Renal cortex interstitium (tissue), 11 donors: ENCODE measurements at regions not wholly inside any gene's neighbourhood (a gene's known extent, or its start where the extent isn't known, plus 50 kb on each side); places are given as distances from the start of the nearest gene placed in this dataset.

Source experiments
- DNase-seq, 11 donors: peaks; one replicate each; pipeline ENCODE4 v3.0.0-alpha.2; 2013; ENCODE audit warnings: low read depth in 9 of 11, low spot score in 4 of 11; ENCODE audit errors: extremely low read depth in 1 of 11

- DNase-seq: no peak
Observed at GRCh38 chr19:30752201-30752600, 380.0 kb downstream of the ZNF536 start.

DNA sequence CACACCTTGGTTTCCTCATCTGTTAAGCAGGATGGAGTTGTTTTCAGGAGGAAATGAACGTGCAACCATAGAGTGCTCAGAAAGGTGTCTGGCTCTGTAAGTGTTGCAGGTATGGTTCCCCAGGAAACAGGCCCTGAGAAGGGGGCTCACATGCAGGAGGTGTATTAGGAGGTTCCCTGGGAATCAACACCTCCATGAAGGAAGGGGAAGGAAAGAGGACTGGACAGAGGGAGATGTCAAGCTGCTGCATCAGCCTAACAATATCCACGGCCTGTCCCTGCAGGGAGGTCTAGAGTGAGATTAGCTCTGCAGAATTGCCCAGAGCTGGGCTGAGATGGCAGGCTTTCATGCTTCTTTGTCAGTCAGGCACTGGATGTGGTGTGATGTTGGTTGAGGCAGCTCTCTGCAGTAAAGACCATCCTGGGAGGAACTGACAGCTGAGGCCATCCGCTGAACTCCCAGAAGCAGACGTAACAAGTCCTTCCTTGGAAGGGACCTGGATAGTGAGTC is 373.3 kb downstream of the ZNF536 start:
- DNase-seq: no peak

GRCh38 chr19:30744741-30745475 is 372.7 kb downstream of the ZNF536 start:
- DNase-seq: no peak

GRCh38 chr19:30743702-30744101 is 371.5 kb downstream of the ZNF536 start:
- no peak for DNase-seq

DNA sequence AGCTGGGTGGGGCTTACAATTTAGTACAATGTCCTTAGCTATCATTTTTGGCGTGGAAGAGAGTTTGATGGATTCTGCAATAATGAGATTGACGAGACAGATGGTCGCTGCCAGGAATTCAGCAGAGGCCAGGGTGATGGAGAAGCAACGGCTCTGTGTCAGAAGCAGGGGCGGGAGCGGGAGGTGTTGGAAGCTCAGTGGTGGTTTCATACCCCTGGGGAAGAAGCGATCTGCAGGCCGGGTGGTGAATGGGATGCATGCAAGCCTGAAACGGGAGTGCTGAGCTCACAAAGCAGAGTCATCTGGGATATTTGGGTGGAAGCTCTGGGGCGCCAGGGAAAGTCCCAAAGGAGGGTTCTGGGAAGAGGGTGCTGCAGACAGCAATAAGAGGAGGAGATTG is 370.8 kb downstream of the ZNF536 start:
- no peak for DNase-seq

- DNase-seq: no peak
Observed at GRCh38 chr19:30742406-30742938, 370.3 kb downstream of the ZNF536 start.

DNA sequence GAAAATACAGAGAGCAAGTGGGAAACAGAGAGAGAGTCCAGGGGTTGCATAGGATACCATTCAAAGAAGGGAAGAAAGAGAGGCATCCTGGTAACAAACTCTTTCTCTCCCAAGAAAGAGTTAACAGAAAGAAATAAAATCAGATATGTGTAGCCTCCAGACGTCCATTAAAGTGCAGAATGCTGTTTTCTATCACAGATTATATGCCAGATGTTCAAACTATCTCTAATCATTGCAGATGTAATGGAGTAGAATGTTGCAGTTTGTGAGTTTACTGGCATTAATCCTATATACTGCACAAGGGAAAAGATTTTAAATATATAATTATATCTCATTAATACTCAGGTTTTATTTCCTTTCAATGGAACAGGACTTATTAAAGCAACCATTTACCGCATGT is 369.4 kb downstream of the ZNF536 start:
- no peak for DNase-seq

DNA sequence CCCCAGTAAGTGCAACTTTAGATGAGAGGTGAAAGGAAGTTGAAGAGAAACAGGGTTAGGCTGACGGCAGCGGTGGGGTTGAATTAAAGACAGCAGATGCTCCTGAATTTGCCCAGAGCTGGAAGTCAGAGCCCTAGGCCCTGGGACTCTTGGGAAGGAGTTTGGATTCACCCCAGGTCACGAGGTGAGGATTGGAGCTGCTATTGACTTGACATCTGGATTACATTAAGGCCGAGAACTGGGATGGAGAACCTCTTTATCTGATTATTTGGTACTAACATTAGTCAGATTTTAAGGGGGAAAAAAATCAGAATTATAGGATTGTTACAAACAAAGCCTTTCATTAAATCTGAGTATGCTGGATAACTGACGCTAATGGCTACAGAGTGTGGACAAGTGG is 367.2 kb downstream of the ZNF536 start:
- no peak for DNase-seq

GRCh38 chr19:30738047-30738446 is 365.9 kb downstream of the ZNF536 start:
- no peak for DNase-seq

DNA sequence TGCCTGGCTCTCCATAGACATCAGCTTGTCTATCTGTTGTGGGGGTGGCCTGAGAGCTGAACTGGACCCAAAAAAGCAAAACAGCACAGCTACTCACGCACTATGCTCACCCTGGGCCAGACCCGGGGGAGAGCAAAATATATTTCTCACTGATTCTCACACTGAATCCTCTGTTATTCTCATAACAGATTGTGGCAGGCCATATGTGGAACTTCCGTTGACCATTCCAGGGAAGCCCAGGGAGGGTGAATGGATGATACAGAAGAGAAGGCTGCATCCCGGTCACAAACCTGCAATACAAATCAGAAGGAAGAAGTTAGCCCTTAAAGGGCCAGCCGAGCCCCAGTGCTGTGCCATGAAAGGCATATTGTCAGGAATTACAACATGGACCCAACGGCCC is 362.5 kb downstream of the ZNF536 start:
- no peak for DNase-seq

- no peak for DNase-seq
Observed at GRCh38 chr19:30733826-30734550, 361.8 kb downstream of the ZNF536 start.

DNA sequence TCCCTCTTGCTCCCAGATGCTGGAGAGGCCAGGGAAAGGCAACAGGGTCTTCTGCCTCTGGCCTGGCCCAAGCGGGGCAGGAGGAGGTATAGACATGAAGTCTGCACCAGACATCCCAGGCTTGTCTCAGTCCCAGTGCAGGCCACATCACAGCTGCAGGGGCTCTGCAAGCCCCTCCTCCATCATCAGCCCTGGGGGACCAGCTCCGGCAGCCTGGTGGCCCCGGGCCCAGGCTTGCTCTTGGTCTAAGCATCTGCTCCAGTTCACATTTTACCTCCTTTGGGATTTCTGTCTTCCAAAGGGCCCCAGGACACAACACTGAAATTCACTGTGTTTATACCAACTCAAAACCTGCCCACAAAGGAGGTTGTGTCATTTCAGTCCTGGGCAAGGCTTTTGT is 359.4 kb downstream of the ZNF536 start:
- DNase-seq: no peak

DNA sequence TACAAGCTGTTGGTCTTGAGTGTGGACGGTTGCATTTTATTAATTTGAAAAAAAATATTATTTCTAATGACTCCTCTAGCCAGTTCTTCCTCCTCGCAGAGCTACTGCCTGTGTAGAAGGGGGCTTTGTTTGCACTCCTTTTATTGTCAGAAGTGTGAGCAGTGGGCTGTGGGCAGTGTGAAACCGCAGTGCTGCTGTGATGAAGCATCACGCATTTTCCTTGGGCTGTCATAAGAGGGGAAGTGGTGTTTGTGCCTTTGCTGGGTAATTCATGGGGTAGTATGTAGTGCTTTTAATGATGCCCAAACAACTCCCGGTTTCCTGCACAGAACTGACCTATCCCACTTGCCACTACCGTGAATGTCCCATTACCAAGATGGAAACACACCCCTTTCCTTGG is 357.3 kb downstream of the ZNF536 start:
- DNase-seq: no peak

DNA sequence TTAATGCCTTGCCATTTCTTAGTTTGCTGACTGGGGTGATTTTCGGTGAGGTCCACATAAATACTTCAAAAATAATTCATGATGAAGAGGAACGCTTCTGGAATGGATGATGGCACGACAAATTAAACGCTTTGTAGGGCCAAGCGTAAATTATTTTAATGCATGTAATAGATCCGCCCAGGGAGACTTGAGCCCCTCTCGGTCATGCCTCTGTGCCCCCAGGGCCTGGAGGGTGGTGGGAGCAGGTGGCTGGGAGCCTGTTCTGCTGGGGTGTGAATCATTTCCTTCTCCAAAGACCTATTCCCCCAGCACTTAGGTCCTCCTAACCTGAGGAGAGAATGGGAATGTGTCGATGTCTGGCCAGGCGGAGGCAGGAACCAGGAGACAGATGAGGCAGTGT is 350.6 kb downstream of the ZNF536 start:
- DNase-seq: peak in 1 of 11 donors; percentile 33

DNA sequence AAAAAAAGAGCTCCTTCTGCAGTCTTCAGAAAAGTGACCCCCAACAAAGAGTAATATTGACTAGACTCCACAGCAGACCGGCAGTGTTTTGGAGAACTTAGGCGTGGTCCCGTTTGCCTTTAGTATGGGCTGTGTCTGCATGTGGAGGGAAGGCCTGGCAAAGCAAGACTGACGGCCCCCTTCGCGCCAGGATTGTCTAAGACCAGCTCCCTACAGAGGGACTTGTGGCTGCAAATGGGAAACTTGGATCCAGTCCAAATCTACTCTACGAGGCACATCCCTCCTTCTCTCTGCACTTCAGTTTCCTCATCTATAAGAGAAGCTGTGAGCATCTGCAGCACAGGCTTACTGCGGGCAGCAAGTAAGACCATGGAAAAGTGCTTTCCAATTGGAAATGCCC is 350.0 kb downstream of the ZNF536 start:
- no peak for DNase-seq

DNA sequence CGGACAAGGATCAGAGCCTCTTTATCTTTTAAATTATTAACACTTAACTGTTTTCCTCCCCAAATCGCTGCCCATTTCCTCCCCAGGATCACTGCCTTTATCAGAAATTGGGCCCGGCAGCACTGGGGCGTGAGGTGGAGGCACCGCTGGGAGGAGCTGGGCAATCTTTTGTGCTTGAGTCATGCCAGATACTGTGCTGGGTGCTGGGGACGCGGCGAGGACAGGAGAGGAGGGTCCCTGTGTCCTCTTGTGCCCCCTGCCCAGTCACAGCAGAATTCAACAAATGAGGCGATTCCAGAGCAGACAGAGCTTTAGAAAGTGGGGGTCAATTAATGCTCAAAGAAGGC is 347.8 kb downstream of the ZNF536 start:
- DNase-seq: no peak

GRCh38 chr19:30719189-30719998 is 347.2 kb downstream of the ZNF536 start:
- peak in 6 of 11 donors; percentile 27 to 56 (median 48) for DNase-seq

- DNase-seq: no peak
Observed at GRCh38 chr19:30718707-30719106, 346.5 kb downstream of the ZNF536 start.

DNA sequence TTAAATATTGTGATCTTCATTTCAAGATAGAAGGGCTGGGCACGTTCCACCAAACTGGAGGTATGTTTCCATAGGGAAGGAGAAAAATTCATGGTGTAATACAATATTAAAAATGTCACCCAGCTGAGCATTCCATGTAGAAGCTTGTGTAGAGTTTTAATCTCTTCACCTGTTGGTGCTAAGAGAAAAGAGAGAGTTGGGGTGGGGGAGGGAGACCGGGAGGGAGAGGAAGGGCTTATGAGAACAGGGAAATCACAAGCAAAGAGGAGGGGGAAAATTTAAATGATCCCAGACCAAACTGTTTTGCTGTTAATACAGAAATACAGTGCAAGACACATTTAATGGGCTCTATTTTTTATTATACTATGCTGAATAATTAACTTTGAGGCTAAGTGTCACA is 345.8 kb downstream of the ZNF536 start:
- DNase-seq: no peak

GRCh38 chr19:30717381-30717780 is 345.2 kb downstream of the ZNF536 start:
- no peak for DNase-seq
